Epithelial cell of esophagus (primary cell): ENCODE measurements at regions not wholly inside any gene's neighbourhood (a gene's known extent, or its start where the extent isn't known, plus 50 kb on each side); places are given as distances from the start of the nearest gene placed in this dataset.
A peak's percentile ranks its signal among the peaks of the same experiment; 100 is the strongest.
"Not testable (repeated sequence)": the region's sequence is repeated elsewhere in the genome, so short reads cannot be mapped to it uniquely, and the experiment has no call there.

Experiments
- DNase-seq: peaks from one replicate; pipeline ENCODE4 v3.0.0; 2010; ENCODE audit warnings: low read depth
- H3K4me3 ChIP-seq: 2 replicates; pipeline ENCODE4 v1.5.1; 2011; ENCODE audit warnings: mild to moderate bottlenecking, low read length, control low read depth
- TF ChIP-seq, protein P1 (sequence below): IDR thresholded peaks from 2 replicates; pipeline ENCODE4 v1.5.1; 2011; ENCODE audit warnings: low read depth, mild to moderate bottlenecking, low read length, control low read depth, inconsistent platforms; ENCODE audit not compliant: insufficient read depth; ENCODE audit errors: missing control alignments

DNA sequence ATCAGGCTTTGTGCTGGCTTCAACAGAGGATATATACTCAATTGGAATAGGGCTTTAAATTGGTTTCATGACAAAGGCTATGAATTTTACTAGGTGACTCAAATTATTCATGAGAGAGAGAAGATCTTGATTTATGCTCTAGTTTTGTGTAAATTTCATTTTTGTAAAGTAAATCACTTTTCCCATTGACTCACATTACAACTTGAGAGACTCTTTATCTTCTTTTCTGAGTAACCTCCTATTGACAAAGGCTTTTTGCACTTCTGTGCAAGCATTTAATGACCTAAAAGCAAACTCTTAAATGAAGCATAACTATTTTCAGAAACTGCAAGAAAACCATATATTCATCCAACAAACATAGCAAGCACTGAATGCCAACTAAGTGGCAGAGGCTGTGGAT lies 98.5 kb upstream of the RHOBTB1 start:
- no peak overlapping the region for H3K4me3 ChIP-seq
- TF ChIP-seq, protein P1, sequence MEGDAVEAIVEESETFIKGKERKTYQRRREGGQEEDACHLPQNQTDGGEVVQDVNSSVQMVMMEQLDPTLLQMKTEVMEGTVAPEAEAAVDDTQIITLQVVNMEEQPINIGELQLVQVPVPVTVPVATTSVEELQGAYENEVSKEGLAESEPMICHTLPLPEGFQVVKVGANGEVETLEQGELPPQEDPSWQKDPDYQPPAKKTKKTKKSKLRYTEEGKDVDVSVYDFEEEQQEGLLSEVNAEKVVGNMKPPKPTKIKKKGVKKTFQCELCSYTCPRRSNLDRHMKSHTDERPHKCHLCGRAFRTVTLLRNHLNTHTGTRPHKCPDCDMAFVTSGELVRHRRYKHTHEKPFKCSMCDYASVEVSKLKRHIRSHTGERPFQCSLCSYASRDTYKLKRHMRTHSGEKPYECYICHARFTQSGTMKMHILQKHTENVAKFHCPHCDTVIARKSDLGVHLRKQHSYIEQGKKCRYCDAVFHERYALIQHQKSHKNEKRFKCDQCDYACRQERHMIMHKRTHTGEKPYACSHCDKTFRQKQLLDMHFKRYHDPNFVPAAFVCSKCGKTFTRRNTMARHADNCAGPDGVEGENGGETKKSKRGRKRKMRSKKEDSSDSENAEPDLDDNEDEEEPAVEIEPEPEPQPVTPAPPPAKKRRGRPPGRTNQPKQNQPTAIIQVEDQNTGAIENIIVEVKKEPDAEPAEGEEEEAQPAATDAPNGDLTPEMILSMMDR, result no peak

DNA sequence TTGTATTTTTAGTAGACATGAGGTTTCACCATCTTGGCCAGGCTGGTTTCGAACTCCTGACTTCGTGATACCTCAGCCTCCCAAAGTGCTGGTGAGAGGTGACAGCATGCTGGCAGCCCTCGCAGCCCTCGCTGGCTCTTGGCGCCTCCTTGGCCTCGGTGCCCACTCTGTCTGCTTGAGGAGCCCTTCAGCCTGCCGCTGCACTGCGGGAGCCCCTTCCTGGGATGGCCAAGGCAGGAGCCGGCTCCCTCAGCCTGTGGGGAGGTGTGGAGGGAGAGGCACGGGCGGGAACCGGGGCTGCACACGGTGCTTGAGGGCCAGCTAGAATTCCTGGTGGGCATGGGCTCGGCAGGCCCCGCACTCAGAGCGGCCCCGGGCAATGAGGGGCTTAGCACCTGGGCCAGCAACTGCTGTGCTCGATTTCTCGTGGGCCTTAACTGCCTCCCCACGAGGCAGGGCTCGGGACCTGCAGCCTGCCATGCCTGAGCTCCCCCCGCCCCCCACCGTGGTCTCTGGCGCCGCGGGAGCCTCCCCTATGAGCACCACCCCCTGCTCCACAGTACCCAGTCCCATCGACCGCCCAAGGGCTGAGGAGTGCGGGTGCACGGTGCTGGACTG lies 96.5 kb upstream of the RHOBTB1 start:
- TF ChIP-seq, protein P1, result no peak
- H3K4me3 ChIP-seq, result no peak overlapping the region
- DNase-seq, result no peak

More for the DNA sequence above, 98.5 kb upstream of the RHOBTB1 start:
- DNase-seq, result no peak

DNA sequence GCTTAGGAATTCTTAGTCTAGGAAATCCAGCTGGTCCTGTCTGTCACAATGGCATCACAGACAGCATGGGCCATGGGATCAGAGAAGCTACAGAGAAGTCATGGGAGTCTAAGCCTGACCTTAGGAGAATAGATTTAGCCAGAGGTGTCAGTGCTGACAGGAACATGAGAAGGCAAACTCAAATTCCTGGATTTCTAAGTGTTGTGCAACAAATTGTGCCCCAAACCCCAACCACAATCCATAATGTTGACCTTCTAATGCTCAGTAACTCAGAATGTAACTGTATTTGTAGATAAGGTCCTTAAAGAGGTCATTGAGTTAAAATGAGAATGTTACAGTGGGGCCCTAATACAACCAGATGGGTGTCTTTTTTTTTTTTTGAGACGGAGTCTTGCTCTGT lies 95.9 kb upstream of the RHOBTB1 start:
- H3K4me3 ChIP-seq, result no peak overlapping the region
- TF ChIP-seq, protein P1, result no peak
- DNase-seq, result no peak

DNA sequence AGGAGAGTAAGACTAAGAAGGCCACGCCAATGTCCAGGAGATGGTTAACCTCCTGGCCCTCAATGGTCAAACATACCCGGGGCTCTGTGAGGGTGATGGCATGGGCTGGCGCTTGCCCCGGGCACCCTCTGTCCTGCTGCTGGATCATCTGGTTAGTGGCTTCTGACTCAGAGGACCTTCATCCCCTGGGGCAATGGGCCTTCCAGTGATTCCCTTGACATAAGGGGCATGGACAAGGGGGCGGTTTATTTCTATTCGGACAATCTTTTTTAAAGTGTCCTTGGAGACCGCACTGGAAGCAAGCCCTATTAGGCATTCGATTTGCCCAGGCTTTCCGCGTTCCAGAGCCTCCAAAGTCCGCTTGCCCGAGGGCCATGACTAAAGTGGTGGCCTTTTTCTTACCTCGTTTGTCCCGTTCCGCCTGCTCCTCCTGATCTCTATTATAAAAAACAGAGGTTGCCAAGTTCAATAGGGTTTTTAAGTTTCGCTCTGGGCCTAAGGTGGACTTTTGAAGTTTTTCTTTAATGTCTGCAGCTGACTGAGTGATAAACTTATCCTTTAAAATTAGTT lies 93.4 kb upstream of the RHOBTB1 start:
- not testable (repeated sequence) for DNase-seq

DNA sequence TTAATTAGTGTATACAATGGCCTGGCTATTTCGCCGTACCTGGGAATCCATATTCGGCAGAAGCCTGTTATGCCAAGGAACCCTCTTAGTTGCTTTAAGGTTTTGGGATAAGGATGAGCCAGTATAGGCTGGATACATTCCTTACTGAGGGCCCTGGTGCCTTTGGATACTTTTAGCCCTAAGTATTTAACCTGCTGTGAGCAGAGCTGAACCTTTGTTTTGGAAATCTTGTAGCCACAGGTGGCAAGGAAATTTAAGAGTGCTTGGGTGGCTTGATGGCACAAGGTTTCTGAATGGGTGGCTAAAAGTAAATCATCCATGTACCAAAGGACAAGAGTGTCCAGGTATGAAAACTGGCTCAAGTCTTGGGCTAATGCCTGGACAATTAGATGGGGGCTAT lies 92.2 kb upstream of the RHOBTB1 start:
- not testable (repeated sequence) for DNase-seq, H3K4me3 ChIP-seq

More for the DNA sequence above, 93.4 kb upstream of the RHOBTB1 start:
- not testable (repeated sequence) for H3K4me3 ChIP-seq

DNA sequence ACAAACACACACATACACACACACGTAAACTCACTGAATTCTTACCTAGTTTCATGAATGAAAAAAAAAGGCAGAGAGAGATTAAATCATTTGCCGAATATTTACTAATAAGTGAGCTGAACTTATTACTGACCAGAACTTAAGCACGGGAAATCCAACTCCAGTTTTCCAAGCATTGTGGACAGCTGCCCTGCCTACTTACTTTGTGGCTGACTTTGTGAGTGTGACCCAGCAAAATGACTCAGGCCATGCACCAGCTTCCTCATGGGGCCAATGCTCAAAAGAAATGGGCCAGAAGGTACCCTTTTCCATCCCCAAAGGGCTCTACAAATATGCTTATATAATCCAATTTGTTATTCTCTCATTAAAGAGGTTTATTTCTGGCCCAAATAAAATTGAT lies 87.4 kb upstream of the RHOBTB1 start:
- H3K4me3 ChIP-seq, result no peak overlapping the region

DNA sequence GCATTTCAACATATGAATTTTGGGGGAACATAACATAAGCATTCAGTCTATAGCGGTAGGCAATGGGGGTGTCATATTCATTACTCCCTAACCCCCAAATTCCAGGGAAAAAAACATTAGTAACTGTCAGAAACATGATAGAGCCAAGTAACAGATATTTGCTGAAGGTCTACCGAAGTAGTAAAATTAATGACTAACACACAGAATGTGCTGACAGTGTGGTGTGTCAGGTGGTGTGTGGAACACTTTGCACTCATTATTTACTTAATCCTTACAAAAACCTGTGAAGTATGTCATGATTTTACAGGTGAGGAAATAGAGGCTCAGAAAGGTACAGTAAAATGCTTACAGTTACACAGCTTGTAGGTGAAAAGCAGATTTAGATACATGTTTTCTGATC lies 85.4 kb upstream of the RHOBTB1 start:
- peak; percentile 19 for DNase-seq
- H3K4me3 ChIP-seq, result no peak overlapping the region
- TF ChIP-seq, protein P1, result no peak

More for the DNA sequence above, 87.4 kb upstream of the RHOBTB1 start:
- TF ChIP-seq, protein P1, result no peak
- no peak for DNase-seq

DNA sequence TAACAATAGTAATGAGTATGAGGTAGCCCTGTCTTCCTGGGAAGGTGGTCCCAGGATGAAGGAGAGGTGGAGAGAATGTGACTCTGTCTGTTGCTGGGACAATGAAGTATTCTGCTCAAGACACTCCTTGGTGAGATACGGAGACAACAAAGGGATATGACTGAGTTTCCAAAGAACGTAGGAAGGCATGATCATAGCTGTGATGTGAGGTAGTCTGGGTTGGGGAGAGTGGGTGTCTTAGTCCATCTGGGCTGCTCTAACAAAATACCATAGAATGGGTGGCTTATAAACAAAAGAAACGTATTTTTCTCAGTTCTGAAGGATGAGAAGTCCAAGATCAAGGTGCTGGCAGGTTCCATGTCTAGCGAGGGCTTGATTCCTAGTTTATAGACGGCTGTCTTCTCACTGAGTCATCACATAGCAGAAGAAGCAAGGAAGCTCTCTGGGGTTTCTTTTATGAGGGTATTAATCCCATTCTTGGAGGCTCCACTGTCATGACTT lies 84.9 kb upstream of the RHOBTB1 start:
- no peak for DNase-seq
- TF ChIP-seq, protein P1, result no peak
- H3K4me3 ChIP-seq, result no peak overlapping the region
